ENCODE measurements at regions not wholly inside any gene's neighbourhood (a gene's known extent, or its start where the extent isn't known, plus 50 kb on each side); places are given as distances from the start of the nearest gene placed in this dataset.

DNA sequence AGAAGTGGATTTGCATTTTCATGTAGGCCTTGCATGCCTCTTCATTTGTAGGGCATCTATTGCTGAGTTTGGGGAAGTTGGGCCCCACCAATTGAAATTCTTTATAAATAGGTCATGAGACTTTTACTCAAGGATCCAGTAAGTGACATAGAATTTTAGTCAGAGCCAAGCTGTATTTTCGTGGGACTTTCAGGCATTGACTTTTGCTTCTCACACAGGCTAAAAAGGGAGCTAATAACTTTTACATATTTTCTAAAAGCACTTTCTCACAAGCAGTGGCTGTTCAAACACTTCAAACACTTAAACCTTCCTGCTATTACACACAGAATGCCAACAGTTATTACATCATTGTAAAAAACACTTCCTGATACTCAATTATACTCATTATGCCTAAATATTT lies 260.5 kb downstream of the MSRB3 start:
- DNase-seq (no peak), ATAC-seq (ENCODE audit: poor library complexity) (no peak)
- peaks cover 10% of the 10 kb centered on the region for H3K9me3 Mint-ChIP-seq
- H3K4me3 Mint-ChIP-seq = no peak overlapping the region
- POLR2A ChIA-PET = no interaction called here
- CTCF ChIA-PET = no interaction called here
- TF ChIP-seq, protein P1, sequence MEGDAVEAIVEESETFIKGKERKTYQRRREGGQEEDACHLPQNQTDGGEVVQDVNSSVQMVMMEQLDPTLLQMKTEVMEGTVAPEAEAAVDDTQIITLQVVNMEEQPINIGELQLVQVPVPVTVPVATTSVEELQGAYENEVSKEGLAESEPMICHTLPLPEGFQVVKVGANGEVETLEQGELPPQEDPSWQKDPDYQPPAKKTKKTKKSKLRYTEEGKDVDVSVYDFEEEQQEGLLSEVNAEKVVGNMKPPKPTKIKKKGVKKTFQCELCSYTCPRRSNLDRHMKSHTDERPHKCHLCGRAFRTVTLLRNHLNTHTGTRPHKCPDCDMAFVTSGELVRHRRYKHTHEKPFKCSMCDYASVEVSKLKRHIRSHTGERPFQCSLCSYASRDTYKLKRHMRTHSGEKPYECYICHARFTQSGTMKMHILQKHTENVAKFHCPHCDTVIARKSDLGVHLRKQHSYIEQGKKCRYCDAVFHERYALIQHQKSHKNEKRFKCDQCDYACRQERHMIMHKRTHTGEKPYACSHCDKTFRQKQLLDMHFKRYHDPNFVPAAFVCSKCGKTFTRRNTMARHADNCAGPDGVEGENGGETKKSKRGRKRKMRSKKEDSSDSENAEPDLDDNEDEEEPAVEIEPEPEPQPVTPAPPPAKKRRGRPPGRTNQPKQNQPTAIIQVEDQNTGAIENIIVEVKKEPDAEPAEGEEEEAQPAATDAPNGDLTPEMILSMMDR (IDR thresholded peaks at IDR 0.05) = no peak
- Histone ChIP-seq H3K9me3 (ENCODE audit: control insufficient read depth in 1 of 2, insufficient read depth in 1 of 2, low read length in 2 of 2) (peaks cover 0 to 10% of the 10 kb centered on the region in 2 experiments), H3K27me3 (ENCODE audit: control insufficient read depth in 1 of 2, insufficient read depth in 2 of 2, low read length in 2 of 2) (no peaks in the 10 kb centered on the region), H3K4me1 (ENCODE audit: insufficient read depth, low read length) (no peaks in the 10 kb centered on the region), H3K27ac (ENCODE audit: low read depth in 1 of 2, low read length in 2 of 2) (no peak overlapping the region), H3K36me3 (ENCODE audit: insufficient read depth, low read length) (no peaks in the 10 kb centered on the region), H3K4me3 (ENCODE audit: low read length) (no peak overlapping the region)
- H3K27me3 Mint-ChIP-seq = no peaks in the 10 kb centered on the region
- intact Hi-C loops (cut with DNase I, micrococcal nuclease) = no loop called here
- H3K4me1 Mint-ChIP-seq (ENCODE audit: low read depth) = no peaks in the 10 kb centered on the region
- H3K27ac Mint-ChIP-seq = no peak overlapping the region
- no peaks in the 10 kb centered on the region for H3K36me3 Mint-ChIP-seq (ENCODE audit: low read depth)

GRCh38 chr12:65540140-65540539 lies 261.7 kb downstream of the MSRB3 start:
- Histone ChIP-seq H3K4me1 (ENCODE audit: insufficient read depth, low read length) (no peaks in the 10 kb centered on the region), H3K27me3 (ENCODE audit: control insufficient read depth in 1 of 2, insufficient read depth in 2 of 2, low read length in 2 of 2) (no peaks in the 10 kb centered on the region), H3K27ac (ENCODE audit: low read depth in 1 of 2, low read length in 2 of 2) (no peak overlapping the region), H3K4me3 (ENCODE audit: low read length) (no peak overlapping the region), H3K9me3 (ENCODE audit: control insufficient read depth in 1 of 2, insufficient read depth in 1 of 2, low read length in 2 of 2) (peaks cover 0 to 10% of the 10 kb centered on the region in 2 experiments), H3K36me3 (ENCODE audit: insufficient read depth, low read length) (no peaks in the 10 kb centered on the region)
- no peaks in the 10 kb centered on the region for H3K4me1 Mint-ChIP-seq (ENCODE audit: low read depth)
- peaks cover 10% of the 10 kb centered on the region for H3K9me3 Mint-ChIP-seq
- intact Hi-C loops (cut with DNase I, micrococcal nuclease) = no loop called here
- ATAC-seq (ENCODE audit: poor library complexity) (no peak), DNase-seq (no peak)
- CTCF ChIA-PET = no interaction called here
- TF ChIP-seq, protein P1 (IDR thresholded peaks at IDR 0.05) = no peak
- POLR2A ChIA-PET = no interaction called here
- no peak overlapping the region for H3K27ac Mint-ChIP-seq
- H3K4me3 Mint-ChIP-seq = no peak overlapping the region
- no peaks in the 10 kb centered on the region for H3K27me3 Mint-ChIP-seq
- no peaks in the 10 kb centered on the region for H3K36me3 Mint-ChIP-seq (ENCODE audit: low read depth)

DNA sequence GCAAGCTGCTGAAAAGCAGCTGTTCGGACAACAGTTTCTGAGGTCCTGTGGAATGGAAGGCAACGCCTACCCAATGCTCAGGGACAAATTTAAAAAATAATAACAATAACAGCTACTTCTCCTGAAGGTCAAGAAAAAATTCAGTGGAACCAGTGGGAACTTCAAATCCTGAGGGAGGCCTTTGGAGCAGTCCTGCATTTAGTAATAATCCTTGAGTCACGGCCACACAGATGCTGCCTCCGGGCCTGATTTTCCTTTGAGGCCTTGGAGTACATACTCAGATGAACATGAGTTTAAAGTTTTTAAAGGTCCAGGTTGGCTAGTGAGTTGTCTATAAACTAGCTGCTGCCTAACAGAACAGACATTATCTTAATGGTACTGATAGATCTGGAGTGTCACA lies 268.0 kb downstream of the MSRB3 start:
- Mint-ChIP-seq H3K36me3 (ENCODE audit: low read depth) (no peaks in the 10 kb centered on the region), H3K4me1 (ENCODE audit: low read depth) (no peaks in the 10 kb centered on the region), H3K27me3 (no peaks in the 10 kb centered on the region), H3K27ac (no peak overlapping the region), H3K4me3 (no peak overlapping the region), H3K9me3 (no peaks in the 10 kb centered on the region)
- DNase-seq (no peak), ATAC-seq (ENCODE audit: poor library complexity) (no peak)
- Histone ChIP-seq H3K9me3 (ENCODE audit: control insufficient read depth in 1 of 2, insufficient read depth in 1 of 2, low read length in 2 of 2) (no peaks in the 10 kb centered on the region), H3K27ac (ENCODE audit: low read depth in 1 of 2, low read length in 2 of 2) (no peak overlapping the region), H3K4me3 (ENCODE audit: low read length) (no peak overlapping the region), H3K4me1 (ENCODE audit: insufficient read depth, low read length) (no peaks in the 10 kb centered on the region), H3K36me3 (ENCODE audit: insufficient read depth, low read length) (no peaks in the 10 kb centered on the region), H3K27me3 (ENCODE audit: control insufficient read depth in 1 of 2, insufficient read depth in 2 of 2, low read length in 2 of 2) (no peaks in the 10 kb centered on the region)
- POLR2A ChIA-PET = no interaction called here
- intact Hi-C loops (cut with DNase I, micrococcal nuclease) = no loop called here
- TF ChIP-seq, protein P1 (IDR thresholded peaks at IDR 0.05) = no peak
- CTCF ChIA-PET = no interaction called here
